Neural cell (in vitro differentiated cells): ENCODE measurements at regions not wholly inside any gene's neighbourhood (a gene's known extent, or its start where the extent isn't known, plus 50 kb on each side); places are given as distances from the start of the nearest gene placed in this dataset.

Experiments
- H2AFZ ChIP-seq: fragments of 200-600, 300-800 bp; sonication (generic), shearing (Covaris generic); 2 replicates; pipeline ENCODE4 v1.6.0; 2014; ENCODE audit warnings: low read depth, mild to moderate bottlenecking, antibody characterized with exemption, low read length, moderate library complexity
- H3F3A ChIP-seq: fragments of 200-600 bp; shearing (Covaris generic); 2 replicates; pipeline ENCODE4 v1.6.1; 2016; ENCODE audit warnings: mild to moderate bottlenecking, moderate library complexity, mixed read lengths, antibody characterized with exemption, low read length; ENCODE audit not compliant: insufficient read depth, poor library complexity, severe bottlenecking
- H3K27ac ChIP-seq: fragments of 200-600, 300-800 bp; sonication (generic), shearing (Covaris generic); 2 replicates; pipeline ENCODE4 v1.5.1; 2014; ENCODE audit warnings: mild to moderate bottlenecking, low read length, moderate library complexity
- H3K27me3 ChIP-seq: fragments of 300-800, 200-600 bp; sonication (generic), shearing (Covaris generic); 2 replicates; pipeline ENCODE4 v1.6.0; 2014; ENCODE audit warnings: mild to moderate bottlenecking, low read depth, low read length, moderate library complexity; ENCODE audit not compliant: insufficient read depth
- H3K36me3 ChIP-seq: fragments of 300-800, 200-600 bp; sonication (generic), shearing (Covaris generic); 2 replicates; pipeline ENCODE4 v1.5.1; 2014; ENCODE audit warnings: mild to moderate bottlenecking, antibody characterized with exemption, low read length, moderate library complexity; ENCODE audit not compliant: insufficient read depth
- H3K4me2 ChIP-seq: fragments of 300-800, 200-600 bp; sonication (generic), shearing (Covaris generic); 2 replicates; pipeline ENCODE4 v1.6.0; 2014; ENCODE audit warnings: mild to moderate bottlenecking, low read length
- H3K4me3 ChIP-seq: fragments of 300-800, 200-600 bp; sonication (generic), shearing (Covaris generic); 2 replicates; pipeline ENCODE4 v1.5.1; 2014; ENCODE audit warnings: mild to moderate bottlenecking, low read length, moderate library complexity
- H3K79me2 ChIP-seq: fragments of 200-600 bp; shearing (Covaris generic); replicated peaks from 2 replicates; pipeline ENCODE4 v1.6.0; 2014; ENCODE audit warnings: mild to moderate bottlenecking, low read length, moderate library complexity; ENCODE audit not compliant: insufficient read depth
- H3K9ac ChIP-seq: fragments of 300-800, 200-600 bp; sonication (generic), shearing (Covaris generic); 2 replicates; pipeline ENCODE4 v1.6.1; 2016; ENCODE audit warnings: mild to moderate bottlenecking, low read length, mixed read lengths
- H3K9me2 ChIP-seq: fragments of 200-600 bp; shearing (Covaris generic); 2 replicates; pipeline ENCODE4 v1.6.1; 2016; ENCODE audit warnings: mild to moderate bottlenecking, low read length, mixed read lengths; ENCODE audit not compliant: insufficient read depth
- H3K9me3 ChIP-seq: fragments of 200-600, 300-800 bp; sonication (generic), shearing (Covaris generic); 2 replicates; pipeline ENCODE4 v1.6.1; 2016; ENCODE audit warnings: mild to moderate bottlenecking, mixed run types, low read length, moderate library complexity, mixed read lengths
- H4K20me1 ChIP-seq: fragments of 200-600 bp; shearing (Covaris generic); 2 replicates; pipeline ENCODE4 v1.6.1; 2016; ENCODE audit warnings: mild to moderate bottlenecking, mixed run types; ENCODE audit not compliant: insufficient read depth
- EP300 ChIP-seq: fragments of 450-650 bp; conservative IDR thresholded peaks from 2 replicates; pipeline ENCODE4 v1.6.1; 2014; ENCODE audit warnings: antibody characterized with exemption, mild to moderate bottlenecking, moderate library complexity; ENCODE audit not compliant: poor library complexity, severe bottlenecking
- EZH2 ChIP-seq: fragments of 200-600, 300-800 bp; shearing (Covaris generic), sonication (generic); IDR thresholded peaks from 2 replicates; pipeline ENCODE4 v1.6.1; 2014; ENCODE audit warnings: antibody characterized with exemption, low read length, borderline replicate concordance, mild to moderate bottlenecking; ENCODE audit not compliant: insufficient read depth, poor library complexity, severe bottlenecking
- MXI1 ChIP-seq: fragments of 450-650 bp; conservative IDR thresholded peaks from 2 replicates; pipeline ENCODE4 v1.6.1; 2014; ENCODE audit warnings: antibody characterized with exemption, mild to moderate bottlenecking; ENCODE audit not compliant: poor library complexity, severe bottlenecking
- POLR2AphosphoS5 ChIP-seq: IDR thresholded peaks from 2 replicates; pipeline ENCODE4 v1.6.1; 2012
- RAD21 ChIP-seq: fragments of 450-650 bp; conservative IDR thresholded peaks from 2 replicates; pipeline ENCODE4 v1.6.1; 2014; ENCODE audit warnings: antibody characterized with exemption, mild to moderate bottlenecking, moderate library complexity
- SMC3 ChIP-seq: fragments of 450-650 bp; conservative IDR thresholded peaks from 2 replicates; pipeline ENCODE4 v1.6.1; 2014; ENCODE audit warnings: antibody characterized with exemption, mild to moderate bottlenecking, moderate library complexity; ENCODE audit not compliant: poor library complexity
- TAF1 ChIP-seq: IDR thresholded peaks from 2 replicates; pipeline ENCODE4 v1.6.1; 2012; ENCODE audit warnings: low read depth
- TF ChIP-seq, protein P1 (sequence below): fragments of 450-650 bp; IDR thresholded peaks from 2 replicates; pipeline ENCODE4 v1.5.1; 2014; ENCODE audit warnings: antibody characterized with exemption, mild to moderate bottlenecking, moderate library complexity; ENCODE audit not compliant: poor library complexity, severe bottlenecking
- TF ChIP-seq, protein P2 (sequence below): IDR thresholded peaks from 2 replicates; pipeline ENCODE4 v1.6.1; 2012; ENCODE audit warnings: borderline replicate concordance

DNA sequence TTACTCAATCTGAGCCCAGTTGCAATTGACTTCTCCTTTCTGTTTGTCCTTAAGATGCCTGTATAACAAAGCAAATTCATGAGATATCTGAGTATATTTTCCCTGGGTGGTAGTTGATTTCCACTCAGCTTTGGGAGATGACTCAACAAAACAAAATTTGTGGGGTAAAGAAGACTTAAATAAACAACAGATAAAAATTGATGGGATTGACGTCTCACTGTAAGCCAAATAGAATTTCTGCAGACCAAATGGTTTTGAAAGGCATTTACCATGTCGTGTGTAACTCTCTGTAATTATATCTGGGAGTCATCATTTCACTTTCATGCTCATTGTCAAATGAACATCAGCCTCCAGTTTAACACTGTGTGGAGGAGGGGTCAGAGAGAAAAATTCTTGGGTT, 255.4 kb upstream of the MYO3A start:
- H3K79me2 ChIP-seq: no peaks in the 10 kb centered on the region
- H3K4me3 ChIP-seq: no peak overlapping the region
- no peaks in the 10 kb centered on the region for H3K27me3 ChIP-seq
- H3K9me3 ChIP-seq: no peaks in the 10 kb centered on the region
- H3K9me2 ChIP-seq: no peaks in the 10 kb centered on the region
- H3K27ac ChIP-seq: no peak overlapping the region
- H3K4me2 ChIP-seq: no peak overlapping the region
- H2AFZ ChIP-seq: no peak overlapping the region
- no peaks in the 10 kb centered on the region for H3F3A ChIP-seq
- TF ChIP-seq EP300 (no peak), MXI1 (no peak), SMC3 (no peak), EZH2 (no peak), RAD21 (no peak), TAF1 (no peak), POLR2AphosphoS5 (no peak)
- TF ChIP-seq, protein P1, sequence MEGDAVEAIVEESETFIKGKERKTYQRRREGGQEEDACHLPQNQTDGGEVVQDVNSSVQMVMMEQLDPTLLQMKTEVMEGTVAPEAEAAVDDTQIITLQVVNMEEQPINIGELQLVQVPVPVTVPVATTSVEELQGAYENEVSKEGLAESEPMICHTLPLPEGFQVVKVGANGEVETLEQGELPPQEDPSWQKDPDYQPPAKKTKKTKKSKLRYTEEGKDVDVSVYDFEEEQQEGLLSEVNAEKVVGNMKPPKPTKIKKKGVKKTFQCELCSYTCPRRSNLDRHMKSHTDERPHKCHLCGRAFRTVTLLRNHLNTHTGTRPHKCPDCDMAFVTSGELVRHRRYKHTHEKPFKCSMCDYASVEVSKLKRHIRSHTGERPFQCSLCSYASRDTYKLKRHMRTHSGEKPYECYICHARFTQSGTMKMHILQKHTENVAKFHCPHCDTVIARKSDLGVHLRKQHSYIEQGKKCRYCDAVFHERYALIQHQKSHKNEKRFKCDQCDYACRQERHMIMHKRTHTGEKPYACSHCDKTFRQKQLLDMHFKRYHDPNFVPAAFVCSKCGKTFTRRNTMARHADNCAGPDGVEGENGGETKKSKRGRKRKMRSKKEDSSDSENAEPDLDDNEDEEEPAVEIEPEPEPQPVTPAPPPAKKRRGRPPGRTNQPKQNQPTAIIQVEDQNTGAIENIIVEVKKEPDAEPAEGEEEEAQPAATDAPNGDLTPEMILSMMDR: no peak
- TF ChIP-seq, protein P2, sequence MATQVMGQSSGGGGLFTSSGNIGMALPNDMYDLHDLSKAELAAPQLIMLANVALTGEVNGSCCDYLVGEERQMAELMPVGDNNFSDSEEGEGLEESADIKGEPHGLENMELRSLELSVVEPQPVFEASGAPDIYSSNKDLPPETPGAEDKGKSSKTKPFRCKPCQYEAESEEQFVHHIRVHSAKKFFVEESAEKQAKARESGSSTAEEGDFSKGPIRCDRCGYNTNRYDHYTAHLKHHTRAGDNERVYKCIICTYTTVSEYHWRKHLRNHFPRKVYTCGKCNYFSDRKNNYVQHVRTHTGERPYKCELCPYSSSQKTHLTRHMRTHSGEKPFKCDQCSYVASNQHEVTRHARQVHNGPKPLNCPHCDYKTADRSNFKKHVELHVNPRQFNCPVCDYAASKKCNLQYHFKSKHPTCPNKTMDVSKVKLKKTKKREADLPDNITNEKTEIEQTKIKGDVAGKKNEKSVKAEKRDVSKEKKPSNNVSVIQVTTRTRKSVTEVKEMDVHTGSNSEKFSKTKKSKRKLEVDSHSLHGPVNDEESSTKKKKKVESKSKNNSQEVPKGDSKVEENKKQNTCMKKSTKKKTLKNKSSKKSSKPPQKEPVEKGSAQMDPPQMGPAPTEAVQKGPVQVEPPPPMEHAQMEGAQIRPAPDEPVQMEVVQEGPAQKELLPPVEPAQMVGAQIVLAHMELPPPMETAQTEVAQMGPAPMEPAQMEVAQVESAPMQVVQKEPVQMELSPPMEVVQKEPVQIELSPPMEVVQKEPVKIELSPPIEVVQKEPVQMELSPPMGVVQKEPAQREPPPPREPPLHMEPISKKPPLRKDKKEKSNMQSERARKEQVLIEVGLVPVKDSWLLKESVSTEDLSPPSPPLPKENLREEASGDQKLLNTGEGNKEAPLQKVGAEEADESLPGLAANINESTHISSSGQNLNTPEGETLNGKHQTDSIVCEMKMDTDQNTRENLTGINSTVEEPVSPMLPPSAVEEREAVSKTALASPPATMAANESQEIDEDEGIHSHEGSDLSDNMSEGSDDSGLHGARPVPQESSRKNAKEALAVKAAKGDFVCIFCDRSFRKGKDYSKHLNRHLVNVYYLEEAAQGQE: no peak
- no peak overlapping the region for H3K9ac ChIP-seq
- H3K36me3 ChIP-seq: no peaks in the 10 kb centered on the region
- no peaks in the 10 kb centered on the region for H4K20me1 ChIP-seq

DNA sequence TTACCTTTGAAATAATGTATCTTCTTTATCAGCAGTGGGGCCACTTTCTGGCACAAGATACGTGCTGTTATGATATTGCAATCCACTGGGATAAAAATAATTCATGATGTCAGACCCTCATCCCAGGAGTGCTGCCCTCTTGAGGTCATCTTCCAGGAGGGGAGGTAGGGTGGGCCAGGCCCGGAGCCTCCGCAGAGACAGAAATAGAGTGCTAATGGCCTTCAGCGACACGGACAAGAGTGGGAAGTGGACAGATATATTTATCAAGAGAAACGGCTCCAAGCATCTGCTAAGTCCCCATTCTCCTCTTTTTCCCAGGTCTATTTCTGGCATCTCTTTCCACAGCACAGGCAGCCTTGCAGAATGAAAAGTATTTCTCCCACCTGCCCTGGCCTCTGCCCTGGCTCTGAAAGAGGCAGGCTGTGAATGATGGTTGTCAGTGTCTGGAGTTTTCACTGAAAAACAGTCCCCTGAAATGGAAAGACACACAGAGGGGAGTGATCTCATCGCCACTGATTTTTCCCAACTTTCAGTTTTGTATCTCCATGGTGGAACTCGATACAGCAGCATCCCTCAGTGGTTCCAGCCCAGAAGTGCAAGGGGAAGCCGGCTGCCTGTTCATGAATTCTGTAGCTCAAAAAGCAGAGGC, 251.7 kb upstream of the MYO3A start:
- H3F3A ChIP-seq: no peaks in the 10 kb centered on the region
- no peak overlapping the region for H3K9ac ChIP-seq
- no peaks in the 10 kb centered on the region for H3K36me3 ChIP-seq
- H4K20me1 ChIP-seq: no peaks in the 10 kb centered on the region
- H3K27me3 ChIP-seq: no peaks in the 10 kb centered on the region
- H3K9me3 ChIP-seq: no peaks in the 10 kb centered on the region
- no peak overlapping the region for H3K4me3 ChIP-seq
- no peaks in the 10 kb centered on the region for H3K79me2 ChIP-seq
- H3K4me2 ChIP-seq: no peak overlapping the region
- TF ChIP-seq RAD21 (peak; percentile 82), POLR2AphosphoS5 (no peak), MXI1 (no peak), EZH2 (no peak), SMC3 (peak; percentile 77), TAF1 (no peak), EP300 (no peak)
- TF ChIP-seq, protein P1: peak; percentile 72
- TF ChIP-seq, protein P2: no peak
- H3K9me2 ChIP-seq: no peaks in the 10 kb centered on the region
- H2AFZ ChIP-seq: no peak overlapping the region
- peak overlapping the region; percentile 13 for H3K27ac ChIP-seq
